Activated naive CD4-positive, alpha-beta T cell treated with anti-CD3 and anti-CD28 coated beads for 36 hours (primary cell): ENCODE measurements at regions not wholly inside any gene's neighbourhood (a gene's known extent, or its start where the extent isn't known, plus 50 kb on each side); places are given as distances from the start of the nearest gene placed in this dataset.
"Not testable (repeated sequence)": the region's sequence is repeated elsewhere in the genome, so short reads cannot be mapped to it uniquely, and the experiment has no call there.

Experiments
- CTCF ChIA-PET: fragments of 350-600 bp; sonication (Branson Sonifier 250); formaldehyde crosslinking; loops from one replicate; lab custom pipeline; 2021; ENCODE audit warnings: antibody characterized with exemption; lab: Charles Lee
- DNase-seq: peaks from one replicate; pipeline ENCODE4 v3.0.0-alpha.2; 2020
- H3K27ac Mint-ChIP-seq: one replicate; pipeline ENCODE4 v1.8.0; 2021; ENCODE audit warnings: mild to moderate bottlenecking, mixed read lengths
- H3K27me3 Mint-ChIP-seq: one replicate; pipeline ENCODE4 v1.8.0; 2021; ENCODE audit warnings: low read depth, mixed read lengths
- H3K36me3 Mint-ChIP-seq: one replicate; pipeline ENCODE4 v1.8.0; 2021; ENCODE audit warnings: low read depth, mixed read lengths
- H3K4me1 Mint-ChIP-seq: one replicate; pipeline ENCODE4 v1.8.0; 2021; ENCODE audit warnings: low read depth, mixed read lengths
- H3K4me3 Mint-ChIP-seq: one replicate; pipeline ENCODE4 v1.8.0; 2021; ENCODE audit warnings: mild to moderate bottlenecking, moderate library complexity, mixed read lengths
- H3K9me3 Mint-ChIP-seq: one replicate; pipeline ENCODE4 v1.8.0; 2021; ENCODE audit warnings: mixed read lengths
- intact Hi-C: fragments of 100-400 bp; cut with micrococcal nuclease; formaldehyde crosslinking; loops from one replicate; pipeline ENCODE4 v1.15.1; 2023

- H3K4me3 Mint-ChIP-seq, H3K27ac Mint-ChIP-seq, H3K9me3 Mint-ChIP-seq, DNase-seq, H3K36me3 Mint-ChIP-seq, intact Hi-C loops, CTCF ChIA-PET, H3K4me1 Mint-ChIP-seq, H3K27me3 Mint-ChIP-seq: not testable (repeated sequence)
Observed at GRCh38 chr4:189848672-189849071, 92.0 kb upstream of the FRG1 start.

- H3K27me3 Mint-ChIP-seq = peaks cover 6% of the 10 kb centered on the region
- H3K4me3 Mint-ChIP-seq = no peak overlapping the region
- no peaks in the 10 kb centered on the region for H3K4me1 Mint-ChIP-seq
- intact Hi-C loops = no loop called here
- H3K36me3 Mint-ChIP-seq = peaks cover 1% of the 10 kb centered on the region
- no peak for DNase-seq
- CTCF ChIA-PET = no interaction called here
- no peak overlapping the region for H3K27ac Mint-ChIP-seq
- H3K9me3 Mint-ChIP-seq = peaks cover 1% of the 10 kb centered on the region
Observed at GRCh38 chr4:189850239-189850856, 90.3 kb upstream of the FRG1 start.

DNA sequence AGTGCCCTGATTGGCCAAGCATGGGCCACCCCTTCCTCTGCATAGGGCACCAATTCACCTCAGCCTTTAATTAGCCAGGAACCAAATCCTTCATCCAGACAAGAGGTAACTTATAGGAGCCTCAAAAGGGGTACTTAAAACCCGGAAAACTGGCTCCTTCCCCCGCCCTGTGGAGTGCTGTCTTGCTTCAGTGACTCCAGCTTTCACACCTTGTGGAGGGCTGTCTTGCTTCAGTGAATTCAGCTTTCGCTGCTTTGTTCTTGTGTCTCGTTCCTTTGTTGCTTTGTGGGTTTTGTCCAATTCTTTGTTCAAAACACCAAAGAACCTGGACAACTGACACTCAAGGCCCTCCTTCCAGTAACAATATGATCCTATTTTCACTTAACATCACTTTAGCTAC, 82.2 kb upstream of the FRG1 start:
- H3K27ac Mint-ChIP-seq = no peak overlapping the region
- no peak overlapping the region for H3K4me3 Mint-ChIP-seq
- DNase-seq = no peak
- H3K27me3 Mint-ChIP-seq = peaks cover 3% of the 10 kb centered on the region
- H3K36me3 Mint-ChIP-seq = peaks cover 5% of the 10 kb centered on the region
- CTCF ChIA-PET = no interaction called here
- H3K9me3 Mint-ChIP-seq = peaks cover 1% of the 10 kb centered on the region
- intact Hi-C loops = no loop called here
- H3K4me1 Mint-ChIP-seq = no peaks in the 10 kb centered on the region

- Mint-ChIP-seq H3K4me1 (no peaks in the 10 kb centered on the region), H3K9me3 (no peaks in the 10 kb centered on the region), H3K27ac (no peak overlapping the region), H3K4me3 (no peak overlapping the region), H3K27me3 (no peaks in the 10 kb centered on the region), H3K36me3 (no peaks in the 10 kb centered on the region)
- intact Hi-C loops = no loop called here
- no peak for DNase-seq
- CTCF ChIA-PET = no interaction called here
Observed at GRCh38 chr4:189861101-189861500, 79.6 kb upstream of the FRG1 start.

GRCh38 chr4:189869236-189869635, 71.4 kb upstream of the FRG1 start:
- DNase-seq = no peak
- no peak overlapping the region for H3K4me3 Mint-ChIP-seq
- no peaks in the 10 kb centered on the region for H3K27me3 Mint-ChIP-seq
- H3K4me1 Mint-ChIP-seq = no peaks in the 10 kb centered on the region
- intact Hi-C loops = no loop called here
- H3K9me3 Mint-ChIP-seq = no peaks in the 10 kb centered on the region
- CTCF ChIA-PET = no interaction called here
- no peak overlapping the region for H3K27ac Mint-ChIP-seq
- H3K36me3 Mint-ChIP-seq = no peaks in the 10 kb centered on the region

DNA sequence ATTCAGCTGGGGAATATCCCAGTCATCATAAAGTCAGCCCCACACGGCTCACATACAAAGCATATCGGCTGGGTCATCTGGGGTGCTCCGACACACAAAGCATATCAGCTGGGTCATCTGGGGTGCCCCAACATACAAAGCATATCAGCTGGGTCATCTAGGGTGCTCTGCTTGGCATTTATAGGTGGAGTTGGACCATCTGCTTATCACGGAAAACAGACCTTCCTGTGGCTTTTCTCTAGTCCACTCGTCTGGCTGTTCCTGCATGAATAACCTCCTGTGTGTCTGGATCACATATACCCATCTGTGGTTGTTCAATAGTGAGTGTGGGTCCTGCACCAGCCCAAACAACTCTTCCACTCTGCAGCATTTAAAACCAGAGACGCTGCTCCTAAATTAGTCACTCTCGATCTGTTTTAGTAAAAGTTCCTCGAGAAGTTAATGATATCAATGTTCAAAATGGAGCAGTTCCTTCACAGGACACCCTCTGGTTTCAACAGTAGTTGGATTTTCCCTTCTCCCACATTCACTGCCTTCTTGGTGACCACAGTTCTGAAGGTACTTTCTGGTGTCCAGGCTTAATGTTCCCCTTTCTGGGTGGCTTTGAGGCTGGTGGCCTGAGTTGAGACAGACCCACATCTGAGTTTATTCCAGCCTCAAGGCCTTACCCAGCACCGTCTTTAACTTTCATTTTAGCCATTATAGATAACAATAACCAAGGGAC, 70.0 kb upstream of the FRG1 start:
- Mint-ChIP-seq H3K4me1 (no peaks in the 10 kb centered on the region), H3K27me3 (no peaks in the 10 kb centered on the region), H3K4me3 (no peak overlapping the region), H3K9me3 (peaks cover 1% of the 10 kb centered on the region), H3K36me3 (no peaks in the 10 kb centered on the region), H3K27ac (no peak overlapping the region)
- no peak for DNase-seq
- intact Hi-C loops = no loop called here
- CTCF ChIA-PET = no interaction called here

DNA sequence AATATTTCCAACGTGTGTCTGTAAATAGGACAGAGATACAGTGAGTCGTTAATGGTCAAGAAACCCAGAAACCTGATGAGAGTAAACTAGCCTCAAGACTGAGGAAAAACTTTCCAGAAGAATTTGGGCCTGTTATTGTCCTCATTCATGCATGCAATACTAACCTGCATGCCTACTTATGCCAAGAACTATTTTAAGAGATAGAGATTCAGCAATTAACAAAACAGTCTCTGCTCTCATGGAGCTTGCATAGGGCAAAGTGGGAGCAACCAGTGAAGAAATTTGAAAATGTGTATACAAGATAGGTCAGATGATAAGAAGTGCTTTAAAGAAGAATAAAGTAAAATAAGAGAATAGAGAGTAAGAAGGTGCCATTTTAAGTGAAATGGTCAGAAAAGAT, 66.1 kb upstream of the FRG1 start:
- intact Hi-C loops = no loop called here
- H3K27ac Mint-ChIP-seq = no peak overlapping the region
- H3K4me1 Mint-ChIP-seq = no peaks in the 10 kb centered on the region
- H3K9me3 Mint-ChIP-seq = peaks cover 9% of the 10 kb centered on the region
- no peaks in the 10 kb centered on the region for H3K27me3 Mint-ChIP-seq
- DNase-seq = no peak
- CTCF ChIA-PET = no interaction called here
- H3K4me3 Mint-ChIP-seq = no peak overlapping the region
- H3K36me3 Mint-ChIP-seq = peaks cover 3% of the 10 kb centered on the region

GRCh38 chr4:189881190-189881589, 59.5 kb upstream of the FRG1 start:
- H3K27ac Mint-ChIP-seq, H3K9me3 Mint-ChIP-seq, H3K4me3 Mint-ChIP-seq, H3K27me3 Mint-ChIP-seq, H3K36me3 Mint-ChIP-seq, intact Hi-C loops, CTCF ChIA-PET, H3K4me1 Mint-ChIP-seq, DNase-seq: not testable (repeated sequence)

- not testable (repeated sequence) for H3K4me3 Mint-ChIP-seq
- Mint-ChIP-seq H3K9me3 (peaks cover 18% of the 10 kb centered on the region), H3K36me3 (peaks cover 12% of the 10 kb centered on the region)
Observed at GRCh38 chr4:189888407-189888806, 52.3 kb upstream of the FRG1 start.

More at GRCh38 chr4:189888407-189888806, 52.3 kb upstream of the FRG1 start:
- H3K27me3 Mint-ChIP-seq, CTCF ChIA-PET, DNase-seq, H3K27ac Mint-ChIP-seq, intact Hi-C loops, H3K4me1 Mint-ChIP-seq: not testable (repeated sequence)
